CD4-positive, alpha-beta memory T cell (primary cell): ENCODE measurements at regions not wholly inside any gene's neighbourhood (a gene's known extent, or its start where the extent isn't known, plus 50 kb on each side); places are given as distances from the start of the nearest gene placed in this dataset.

Experiments
- CTCF ChIA-PET: fragments of 350-600 bp; sonication (Branson Sonifier 250); formaldehyde crosslinking; loops from one replicate; lab custom pipeline; 2021; ENCODE audit warnings: inconsistent platforms; ENCODE audit not compliant: partially characterized antibody; lab: Charles Lee
- POLR2A ChIA-PET: fragments of 350-600 bp; sonication (Branson Sonifier 250); formaldehyde crosslinking; loops from one replicate; lab custom pipeline; 2021; ENCODE audit not compliant: partially characterized antibody; lab: Charles Lee
- DNase-seq, 5 donors: peaks; one replicate each; pipeline versions ENCODE4 v3.0.0 to v3.0.0-alpha.2; 2020 to 2022; ENCODE audit warnings: mixed read lengths in 1 of 5
- H3K27ac ChIP-seq: one replicate; pipeline ENCODE4 v1.7.0; 2013; ENCODE audit warnings: low read depth, low read length
- H3K27me3 ChIP-seq: 2 replicates; pipeline ENCODE4 v1.7.0; 2013; ENCODE audit warnings: mild to moderate bottlenecking, low read length, moderate library complexity; ENCODE audit not compliant: insufficient read depth
- H3K36me3 ChIP-seq: 2 replicates; pipeline ENCODE4 v1.7.0; 2013; ENCODE audit warnings: mild to moderate bottlenecking, low read length, moderate library complexity; ENCODE audit not compliant: insufficient read depth
- H3K4me1 ChIP-seq: 2 replicates; pipeline ENCODE4 v1.7.0; 2013; ENCODE audit warnings: mild to moderate bottlenecking, low read length, moderate library complexity; ENCODE audit not compliant: insufficient read depth
- H3K4me3 ChIP-seq, 2 donors: one replicate each; pipeline ENCODE4 v1.7.0; 2013; ENCODE audit warnings: low read length in 2 of 2, mild to moderate bottlenecking in 1 of 2
- H3K9me3 ChIP-seq, 2 donors: one replicate each; pipeline ENCODE4 v1.7.0; 2013; ENCODE audit warnings: low read length in 2 of 2, control low read depth in 1 of 2; ENCODE audit not compliant: control insufficient read depth in 1 of 2
- H3K27ac Mint-ChIP-seq, 7 donors: one replicate each; pipeline ENCODE4 v1.8.0; 2020 to 2021; ENCODE audit warnings: mixed read lengths in 7 of 7, mild to moderate bottlenecking in 6 of 7, inconsistent platforms in 3 of 7, moderate library complexity in 3 of 7
- H3K27me3 Mint-ChIP-seq, 2 donors: one replicate each; pipeline ENCODE4 v1.8.0; 2020 to 2021; ENCODE audit warnings: mixed read lengths in 2 of 2
- H3K36me3 Mint-ChIP-seq, 2 donors: one replicate each; pipeline ENCODE4 v1.8.0; 2020 to 2021; ENCODE audit warnings: mixed read lengths in 2 of 2, inconsistent platforms in 1 of 2, mild to moderate bottlenecking in 1 of 2
- H3K4me1 Mint-ChIP-seq, 4 donors: one replicate each; pipeline ENCODE4 v1.8.0; 2020 to 2021; ENCODE audit warnings: mixed read lengths in 4 of 4, mild to moderate bottlenecking in 1 of 4
- H3K4me3 Mint-ChIP-seq, 8 donors: one replicate each; pipeline ENCODE4 v1.8.0; 2020 to 2021; ENCODE audit warnings: mixed read lengths in 8 of 8, mild to moderate bottlenecking in 7 of 8, moderate library complexity in 6 of 8, inconsistent platforms in 3 of 8
- H3K9me3 Mint-ChIP-seq, 8 donors: one replicate each; pipeline ENCODE4 v1.8.0; 2020 to 2021; ENCODE audit warnings: mixed read lengths in 8 of 8, mild to moderate bottlenecking in 5 of 8, inconsistent platforms in 3 of 8, moderate library complexity in 1 of 8
- intact Hi-C: fragments of 100-400 bp; cut with micrococcal nuclease; formaldehyde crosslinking; loops from one replicate; pipeline ENCODE4 v1.15.1; 2023

DNA sequence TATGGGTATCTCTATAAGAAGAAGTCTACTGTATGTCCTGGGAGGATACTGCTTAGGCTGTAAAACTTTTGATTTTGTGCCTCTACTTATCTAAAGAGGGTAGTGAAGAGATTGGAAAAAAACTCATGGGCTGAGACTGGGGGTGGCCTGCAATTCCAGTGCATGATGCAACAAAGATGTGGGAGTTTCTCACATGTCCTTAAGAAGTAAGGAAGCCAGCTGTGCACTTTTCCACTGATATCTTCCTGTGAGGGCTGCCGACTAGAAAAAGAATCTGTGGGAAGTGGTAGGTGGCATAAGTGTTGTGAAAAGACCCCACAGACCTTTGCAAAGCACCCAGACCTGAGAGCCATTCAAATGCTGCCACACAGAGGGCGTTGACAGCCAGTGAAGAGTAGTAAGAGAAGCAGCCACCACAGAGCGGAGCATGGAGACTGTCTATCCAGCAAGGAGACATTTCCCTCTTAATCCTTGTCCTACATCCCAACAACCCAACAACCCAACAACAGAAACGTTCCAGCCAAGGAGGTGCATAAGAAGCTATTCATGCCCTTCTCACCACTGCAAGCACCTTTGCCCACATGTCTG lies 65.1 kb downstream of the PFDN4 start:
- no peaks in the 10 kb centered on the region for H3K36me3 Mint-ChIP-seq
- no peaks in the 10 kb centered on the region for H3K27me3 ChIP-seq
- ChIA-PET POLR2A (no interaction called here), CTCF (no interaction called here)
- no peaks in the 10 kb centered on the region for H3K4me1 Mint-ChIP-seq
- DNase-seq, result no peak
- peaks cover 0 to 3% (median 0%) of the 10 kb centered on the region in 8 donors for H3K9me3 Mint-ChIP-seq
- no peaks in the 10 kb centered on the region for H3K9me3 ChIP-seq
- H3K4me1 ChIP-seq, result no peaks in the 10 kb centered on the region
- H3K4me3 ChIP-seq, result no peak overlapping the region
- H3K4me3 Mint-ChIP-seq, result no peak overlapping the region
- no peak overlapping the region for H3K27ac Mint-ChIP-seq
- H3K27me3 Mint-ChIP-seq, result peaks cover 3 to 5% of the 10 kb centered on the region in 2 donors
- no peak overlapping the region for H3K27ac ChIP-seq
- intact Hi-C loops, result no loop called here
- no peaks in the 10 kb centered on the region for H3K36me3 ChIP-seq

DNA sequence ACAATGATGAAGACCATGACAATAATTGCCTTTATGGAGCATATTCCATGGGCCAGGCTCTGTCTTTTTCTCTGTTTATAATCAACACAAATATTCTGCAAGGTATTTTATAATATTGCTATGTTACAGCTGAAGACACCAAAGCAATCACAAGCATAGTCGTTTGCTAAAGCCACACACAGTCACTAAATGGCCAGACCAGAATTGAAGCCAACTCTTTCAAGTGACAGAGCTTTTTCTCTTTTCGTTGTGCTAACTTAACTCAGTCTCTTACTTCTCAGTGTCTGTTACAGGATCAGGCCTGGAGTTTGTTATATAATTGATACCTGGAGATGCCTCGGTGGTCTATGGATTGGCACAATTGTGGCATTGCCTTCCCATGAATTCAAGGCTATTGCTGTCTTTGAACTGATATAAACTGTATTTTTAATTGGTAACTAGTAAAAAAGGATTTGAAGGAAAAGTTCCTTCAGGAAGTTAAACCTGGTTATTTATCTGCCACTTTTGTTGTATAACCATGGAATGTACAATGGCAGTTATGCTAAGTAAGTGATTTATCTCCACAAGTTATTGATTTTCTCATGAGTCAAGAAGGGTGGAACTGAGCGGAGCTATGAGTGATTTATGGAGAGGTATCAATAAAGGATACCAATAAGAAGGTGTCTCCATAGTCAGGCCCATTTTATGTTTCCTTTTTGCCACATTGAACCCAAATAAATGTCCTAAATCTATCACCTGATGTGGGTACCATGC lies 67.6 kb downstream of the PFDN4 start:
- Histone ChIP-seq H3K4me3 (no peak overlapping the region), H3K4me1 (no peaks in the 10 kb centered on the region), H3K9me3 (no peaks in the 10 kb centered on the region), H3K36me3 (no peaks in the 10 kb centered on the region), H3K27ac (no peak overlapping the region), H3K27me3 (no peaks in the 10 kb centered on the region)
- Mint-ChIP-seq H3K9me3 (peaks cover 0 to 3% (median 0%) of the 10 kb centered on the region in 8 donors), H3K4me3 (no peak overlapping the region), H3K36me3 (no peaks in the 10 kb centered on the region), H3K27ac (peak overlapping the region in 1 of 7 donors; percentile 37), H3K27me3 (peaks cover 2 to 5% of the 10 kb centered on the region in 2 donors), H3K4me1 (no peaks in the 10 kb centered on the region)
- ChIA-PET POLR2A (no interaction called here), CTCF (no interaction called here)
- intact Hi-C loops, result no loop called here
- no peak for DNase-seq

DNA sequence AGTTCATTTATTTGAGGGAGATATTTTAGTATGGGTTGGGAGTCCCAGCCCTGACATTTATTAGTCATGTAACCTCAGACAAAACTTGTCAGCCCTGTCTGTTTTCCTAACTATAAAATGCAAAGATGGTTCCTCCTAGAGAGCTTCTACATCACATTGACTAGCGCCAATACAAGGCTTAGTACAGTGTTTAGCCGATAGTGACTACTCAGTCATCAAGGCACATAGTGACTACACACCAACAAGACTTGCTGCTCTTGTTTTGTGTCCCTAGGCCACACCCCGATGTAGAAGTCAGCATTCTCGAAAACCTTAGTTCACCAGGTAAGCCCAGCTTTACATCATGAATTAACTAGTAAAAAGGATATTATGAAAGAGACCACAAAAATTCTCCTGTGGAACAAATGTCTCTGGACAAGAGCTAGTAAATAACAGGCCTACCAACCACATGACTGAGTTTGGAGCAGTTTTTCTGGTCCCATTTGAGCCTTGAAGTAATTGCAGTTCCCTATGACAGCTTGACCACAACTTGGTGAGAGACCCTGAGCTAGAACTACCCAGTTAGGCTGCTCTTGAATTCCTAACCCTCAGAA lies 68.8 kb downstream of the PFDN4 start:
- Histone ChIP-seq H3K9me3 (no peaks in the 10 kb centered on the region), H3K4me3 (no peak overlapping the region), H3K4me1 (no peaks in the 10 kb centered on the region), H3K27me3 (no peaks in the 10 kb centered on the region), H3K36me3 (no peaks in the 10 kb centered on the region), H3K27ac (no peak overlapping the region)
- Mint-ChIP-seq H3K9me3 (peaks cover 0 to 2% (median 0%) of the 10 kb centered on the region in 8 donors), H3K4me3 (no peak overlapping the region), H3K27me3 (peaks cover 2 to 4% of the 10 kb centered on the region in 2 donors), H3K36me3 (no peaks in the 10 kb centered on the region), H3K4me1 (no peaks in the 10 kb centered on the region), H3K27ac (no peak overlapping the region)
- DNase-seq, result no peak
- intact Hi-C loops, result no loop called here
- ChIA-PET POLR2A (no interaction called here), CTCF (no interaction called here)

DNA sequence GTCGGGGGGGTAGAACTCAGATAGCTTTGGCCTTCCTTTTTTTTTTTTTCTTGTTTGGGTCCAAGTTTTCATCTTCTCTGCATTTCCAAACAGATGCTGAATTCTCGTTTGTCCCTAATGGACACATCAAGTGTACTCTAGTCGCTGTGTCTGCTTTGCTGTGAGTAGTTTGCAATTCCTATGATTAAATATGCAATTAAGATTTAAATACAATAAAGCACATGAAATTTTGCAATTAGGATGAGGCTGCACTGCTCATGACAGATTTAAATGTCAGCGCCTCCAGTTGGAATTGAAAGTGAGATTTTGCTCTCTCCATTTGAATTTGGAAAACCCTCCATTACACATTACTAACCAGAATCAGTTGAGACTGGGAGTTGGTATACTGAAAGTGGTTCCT lies 70.4 kb downstream of the PFDN4 start:
- Mint-ChIP-seq H3K9me3 (peaks cover 0 to 2% (median 0%) of the 10 kb centered on the region in 8 donors), H3K4me1 (no peaks in the 10 kb centered on the region), H3K4me3 (no peak overlapping the region), H3K36me3 (no peaks in the 10 kb centered on the region), H3K27me3 (peaks cover 0 to 3% of the 10 kb centered on the region in 2 donors), H3K27ac (no peak overlapping the region)
- no peak for DNase-seq
- ChIA-PET CTCF (no interaction called here), POLR2A (no interaction called here)
- no peak overlapping the region for H3K27ac ChIP-seq
- H3K4me1 ChIP-seq, result no peaks in the 10 kb centered on the region
- intact Hi-C loops, result no loop called here
- H3K27me3 ChIP-seq, result no peaks in the 10 kb centered on the region
- no peak overlapping the region for H3K4me3 ChIP-seq
- no peaks in the 10 kb centered on the region for H3K9me3 ChIP-seq
- H3K36me3 ChIP-seq, result no peaks in the 10 kb centered on the region

DNA sequence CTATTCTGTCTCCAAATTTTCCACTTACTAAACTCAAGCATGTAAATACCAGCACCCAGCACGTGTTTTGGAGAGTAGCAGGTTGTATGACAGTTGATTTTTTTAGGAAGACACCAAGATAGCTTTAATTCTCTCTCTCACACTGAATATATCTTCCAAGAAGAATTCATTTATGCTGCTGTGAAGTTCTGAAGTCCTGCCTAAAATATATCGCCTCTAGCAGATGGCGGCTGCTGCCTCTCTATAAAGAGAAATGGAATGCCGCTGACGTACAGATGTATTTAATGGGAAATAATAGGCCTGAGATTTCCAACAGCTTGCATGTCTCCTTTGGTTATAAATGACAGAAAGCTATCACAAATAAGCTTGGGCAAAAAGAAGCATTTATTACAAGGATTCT lies 74.7 kb downstream of the PFDN4 start:
- Mint-ChIP-seq H3K4me3 (no peak overlapping the region), H3K9me3 (peaks cover 0 to 2% (median 0%) of the 10 kb centered on the region in 8 donors), H3K27ac (no peak overlapping the region), H3K27me3 (peaks cover 0 to 1% of the 10 kb centered on the region in 2 donors), H3K36me3 (no peaks in the 10 kb centered on the region), H3K4me1 (no peaks in the 10 kb centered on the region)
- no peak for DNase-seq
- POLR2A ChIA-PET, result no interaction called here
- intact Hi-C loops, result no loop called here
- H3K27me3 ChIP-seq, result no peaks in the 10 kb centered on the region
- no peak overlapping the region for H3K27ac ChIP-seq
- CTCF ChIA-PET, result no interaction called here
- H3K4me1 ChIP-seq, result no peaks in the 10 kb centered on the region
- H3K9me3 ChIP-seq, result no peaks in the 10 kb centered on the region
- no peak overlapping the region for H3K4me3 ChIP-seq
- H3K36me3 ChIP-seq, result no peaks in the 10 kb centered on the region

DNA sequence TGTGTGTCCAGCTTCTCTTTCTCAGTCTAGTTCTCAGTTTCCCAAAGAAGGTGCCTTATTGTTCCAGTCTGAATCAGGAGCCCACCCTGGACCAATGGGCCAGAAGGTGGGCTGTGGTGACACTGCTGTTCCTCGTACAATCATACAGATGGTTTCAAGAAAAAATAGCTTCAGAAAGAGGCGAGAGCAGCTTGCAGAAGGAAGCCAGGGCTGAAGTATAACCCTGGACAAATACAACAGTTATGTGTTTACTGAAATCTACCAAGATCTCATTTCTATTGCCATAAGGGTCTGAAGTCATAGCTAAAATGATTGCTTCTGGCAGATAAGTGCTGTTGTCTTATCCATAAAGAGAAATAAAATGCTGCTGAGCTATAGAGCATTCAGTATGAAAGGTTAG lies 75.4 kb downstream of the PFDN4 start:
- Mint-ChIP-seq H3K4me1 (no peaks in the 10 kb centered on the region), H3K4me3 (no peak overlapping the region), H3K9me3 (peaks cover 0 to 2% (median 0%) of the 10 kb centered on the region in 8 donors), H3K36me3 (no peaks in the 10 kb centered on the region), H3K27me3 (peaks cover 0 to 1% of the 10 kb centered on the region in 2 donors), H3K27ac (no peak overlapping the region)
- Histone ChIP-seq H3K27me3 (no peaks in the 10 kb centered on the region), H3K27ac (no peak overlapping the region), H3K4me3 (no peak overlapping the region), H3K9me3 (no peaks in the 10 kb centered on the region), H3K4me1 (no peaks in the 10 kb centered on the region), H3K36me3 (no peaks in the 10 kb centered on the region)
- intact Hi-C loops, result no loop called here
- POLR2A ChIA-PET, result no interaction called here
- CTCF ChIA-PET, result interaction anchor here (0.5 kb wide), 1 partner anchor 1122 kb away, joined by 3 read pairs; no protein-coding TSS in a partner anchor
- DNase-seq, result no peak

DNA sequence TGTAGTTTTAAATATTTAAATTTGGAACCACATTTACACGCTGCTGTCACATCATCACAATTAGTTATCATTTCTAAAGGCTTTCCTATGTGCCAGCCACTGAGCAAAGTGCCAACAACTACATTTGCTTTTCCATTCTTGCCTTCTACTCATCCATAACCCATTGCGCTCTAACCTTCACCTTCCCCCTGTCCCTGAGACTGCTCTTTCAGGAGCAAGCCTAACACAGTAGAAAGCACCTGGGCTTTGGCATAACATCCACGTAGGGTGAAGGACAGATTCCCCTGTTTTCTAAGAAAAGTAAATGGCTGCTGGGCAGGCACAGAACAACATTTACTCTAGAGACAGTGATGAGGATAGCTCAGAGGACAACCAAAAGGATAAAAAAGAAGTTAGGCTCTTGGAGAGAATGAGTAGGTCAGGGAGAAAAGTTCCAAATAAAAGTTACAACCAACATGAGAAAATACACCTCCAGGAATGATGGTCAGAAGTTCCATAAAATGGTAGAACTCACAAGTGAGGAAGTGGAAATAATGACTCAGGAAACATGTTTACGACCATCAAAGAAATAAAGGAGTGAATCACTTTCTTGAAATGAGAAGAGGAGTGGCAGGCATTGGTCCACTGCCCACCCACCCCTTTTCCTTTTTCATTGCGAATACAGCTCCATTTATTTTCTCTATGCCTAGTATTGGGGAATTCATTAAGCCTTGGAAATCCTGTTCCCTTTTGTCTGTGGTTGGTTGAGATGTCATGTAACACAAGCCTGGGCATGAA lies 77.2 kb downstream of the PFDN4 start:
- H3K9me3 Mint-ChIP-seq, result peaks cover 0 to 2% (median 0%) of the 10 kb centered on the region in 8 donors
- H3K36me3 Mint-ChIP-seq, result no peaks in the 10 kb centered on the region
- peaks cover 0 to 5% of the 10 kb centered on the region in 2 donors for H3K27me3 Mint-ChIP-seq
- no peaks in the 10 kb centered on the region for H3K4me1 ChIP-seq
- H3K4me1 Mint-ChIP-seq, result no peaks in the 10 kb centered on the region
- no peak overlapping the region for H3K4me3 Mint-ChIP-seq
- H3K9me3 ChIP-seq, result no peaks in the 10 kb centered on the region
- H3K36me3 ChIP-seq, result no peaks in the 10 kb centered on the region
- no peak for DNase-seq
- ChIA-PET POLR2A (no interaction called here), CTCF (no interaction called here)
- H3K4me3 ChIP-seq, result no peak overlapping the region
- intact Hi-C loops, result no loop called here
- no peaks in the 10 kb centered on the region for H3K27me3 ChIP-seq
- no peak overlapping the region for H3K27ac ChIP-seq
- H3K27ac Mint-ChIP-seq, result no peak overlapping the region
